ENCODE measurements at regions not wholly inside any gene's neighbourhood (a gene's known extent, or its start where the extent isn't known, plus 50 kb on each side); places are given as distances from the start of the nearest gene placed in this dataset.

DNA sequence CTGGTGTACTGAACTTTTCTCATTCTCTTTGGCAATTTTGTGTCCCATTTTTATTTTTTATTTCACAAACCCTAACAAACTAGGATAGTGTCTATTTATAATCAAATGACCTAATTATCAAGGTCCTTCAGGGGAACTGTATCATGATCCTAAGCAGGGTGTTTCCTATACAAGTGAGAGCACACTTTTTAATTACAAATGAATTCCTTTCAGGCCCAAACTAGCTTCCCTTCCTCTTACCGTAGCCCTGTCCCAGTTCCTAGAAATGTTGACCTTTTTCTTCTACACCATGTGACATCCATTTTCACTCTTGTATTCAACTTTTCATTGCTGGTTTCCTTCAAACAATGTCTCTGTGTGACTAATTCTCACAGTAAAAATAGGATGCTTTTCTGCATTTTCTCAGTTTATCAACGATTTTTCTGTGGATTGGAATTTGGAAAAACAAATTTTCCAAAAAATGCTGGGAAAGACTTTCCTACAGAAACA lies 411.4 kb downstream of the CCDC91 start:
- no peak for DNase-seq

DNA sequence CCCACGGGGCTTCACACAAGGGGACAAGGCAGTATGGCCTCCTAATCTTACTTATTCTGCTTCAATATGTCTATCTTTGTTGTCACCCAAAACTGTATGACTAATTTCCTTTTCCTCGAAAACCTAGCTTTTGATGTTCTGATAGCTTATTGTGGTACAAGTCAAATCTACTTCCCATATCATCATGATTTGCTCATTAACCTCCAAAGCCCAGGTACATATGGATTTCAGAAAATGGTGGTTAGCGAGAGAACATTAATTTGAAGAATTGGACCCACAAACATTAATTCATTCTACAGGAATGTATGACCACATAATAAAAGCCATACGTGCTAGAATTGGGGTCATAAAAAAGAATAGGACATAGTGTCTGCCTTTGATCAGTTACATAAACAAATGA lies 412.5 kb downstream of the CCDC91 start:
- no peak for DNase-seq

DNA sequence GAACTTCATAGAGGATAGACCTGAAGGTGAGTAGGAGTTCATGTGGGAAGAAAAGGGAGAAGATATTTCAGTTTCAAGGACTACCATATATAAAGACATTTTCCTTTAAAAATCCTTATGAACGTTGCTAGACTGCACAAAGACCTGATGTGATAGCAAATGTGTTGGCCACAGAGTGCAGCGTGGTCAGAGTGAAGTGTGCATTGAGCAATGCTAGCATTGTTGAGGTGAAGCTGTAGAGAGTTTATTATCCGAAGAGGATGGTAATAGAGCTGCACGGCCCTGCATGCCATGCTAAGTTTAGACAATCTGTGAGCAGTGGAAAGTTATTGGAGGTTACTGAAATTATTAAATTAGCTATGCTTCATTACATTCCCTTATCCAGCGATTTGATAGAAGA lies 413.0 kb downstream of the CCDC91 start:
- DNase-seq, result no peak

DNA sequence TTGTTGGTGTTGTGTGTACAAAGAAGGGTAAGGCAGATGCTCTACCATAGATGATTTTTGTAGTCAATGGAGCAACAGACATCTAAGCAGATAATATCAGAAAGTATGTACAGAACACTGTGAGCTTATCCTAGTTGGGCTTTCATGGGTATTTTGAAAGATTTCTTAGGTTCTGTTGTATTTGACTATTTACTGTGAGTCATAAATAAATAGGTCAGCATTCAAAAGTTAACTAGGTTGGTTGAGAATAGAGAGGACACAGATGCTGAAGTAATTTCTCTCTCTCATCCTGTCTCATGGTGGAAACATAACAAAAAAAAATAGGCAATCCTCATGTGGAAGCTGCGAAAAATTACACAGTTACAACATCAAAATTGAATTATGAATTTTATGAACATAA lies 413.5 kb downstream of the CCDC91 start:
- no peak for DNase-seq

DNA sequence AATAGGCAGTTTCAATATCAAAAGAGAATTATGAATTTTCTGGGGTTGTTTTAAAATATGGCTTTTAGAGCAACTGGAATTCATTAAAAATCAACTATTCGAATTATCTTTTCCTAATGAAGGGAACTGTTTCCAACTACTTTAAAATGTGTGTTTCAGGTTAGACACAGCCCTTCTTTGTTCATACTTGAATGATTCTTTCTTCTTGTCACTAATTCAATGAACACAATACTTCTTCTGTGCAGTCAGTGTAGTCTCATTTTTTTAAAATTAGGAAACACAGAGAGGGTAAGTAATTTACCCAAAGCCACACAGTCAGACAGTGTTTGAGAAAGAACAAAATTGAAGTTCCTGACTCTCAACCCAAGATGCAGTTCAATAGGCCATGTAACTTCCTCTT lies 414.0 kb downstream of the CCDC91 start:
- no peak for DNase-seq

DNA sequence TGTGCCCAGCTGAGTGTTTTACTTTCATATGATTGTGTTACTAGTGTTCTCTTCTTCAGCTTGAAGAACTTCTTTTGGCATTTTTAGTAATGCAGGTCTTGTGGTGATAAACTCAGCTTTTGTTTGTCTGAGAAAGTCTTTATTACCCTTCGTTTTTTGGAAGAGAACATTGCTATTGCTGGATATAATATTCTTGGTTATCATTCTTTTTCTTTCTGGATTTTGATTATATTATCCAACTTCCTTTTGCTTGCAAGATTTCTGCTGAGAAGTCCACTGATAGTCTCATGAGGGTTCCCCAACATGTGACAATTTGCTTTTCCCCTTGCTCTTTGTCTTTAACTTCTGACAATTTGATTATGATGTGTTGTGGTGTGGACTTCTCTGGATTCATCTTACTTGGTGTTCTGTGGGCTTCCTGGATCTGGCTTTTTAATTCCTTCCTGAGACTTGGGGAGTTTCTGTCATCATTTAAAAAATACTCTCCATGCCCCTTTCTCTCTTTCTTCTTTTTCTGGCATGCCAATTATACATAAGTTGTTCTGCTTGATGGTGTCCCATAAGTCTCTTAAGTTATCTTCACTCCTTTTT lies 416.8 kb downstream of the CCDC91 start:
- no peak for DNase-seq

DNA sequence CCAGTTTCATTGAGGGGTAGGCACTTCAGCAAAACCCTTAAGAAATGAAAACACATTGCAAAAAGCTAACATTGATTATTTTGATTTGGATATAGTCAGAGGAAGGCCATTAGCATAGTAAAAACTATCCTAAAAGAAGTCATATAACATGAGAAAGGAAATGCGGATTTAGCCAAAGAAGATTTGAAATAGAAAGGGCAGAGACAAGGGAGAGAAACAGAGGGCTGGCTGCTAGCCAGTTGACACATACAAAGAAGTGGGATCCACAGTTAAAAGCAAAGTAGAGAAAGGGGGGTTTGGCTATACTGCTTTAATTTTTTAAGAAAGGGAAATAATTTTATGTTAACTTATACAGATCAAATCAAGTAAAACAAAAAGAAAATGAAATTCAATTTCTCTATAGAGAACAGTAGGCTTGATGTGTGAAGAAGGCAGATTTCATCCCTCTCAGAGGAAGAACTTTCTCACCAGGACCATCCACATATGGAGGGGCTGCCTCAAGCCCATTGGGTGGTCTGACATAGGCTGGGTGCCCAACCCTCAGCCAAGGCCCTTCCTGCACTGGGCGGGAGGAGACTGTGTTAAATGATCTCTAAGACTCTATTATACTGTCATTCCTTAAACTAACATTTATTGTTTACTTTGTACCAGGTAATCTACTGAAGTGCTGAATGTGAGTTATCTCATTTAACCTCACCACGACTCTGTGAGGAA lies 420.3 kb downstream of the CCDC91 start:
- DNase-seq, result no peak

DNA sequence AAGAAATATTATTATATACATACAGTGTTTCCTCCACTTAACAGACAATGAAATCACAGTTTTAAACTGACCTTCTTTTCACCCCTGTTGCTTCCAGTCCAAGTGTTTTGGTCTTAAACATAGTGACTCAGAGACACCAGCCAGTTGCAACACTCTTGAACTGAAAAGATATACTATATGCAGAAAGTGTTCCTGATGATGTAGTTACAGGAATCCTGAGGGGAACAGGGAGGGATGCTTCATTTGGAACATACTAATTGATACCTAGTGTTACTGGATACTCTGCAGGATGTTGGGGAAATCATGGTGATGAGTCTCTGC lies 420.8 kb downstream of the CCDC91 start:
- no peak for DNase-seq

DNA sequence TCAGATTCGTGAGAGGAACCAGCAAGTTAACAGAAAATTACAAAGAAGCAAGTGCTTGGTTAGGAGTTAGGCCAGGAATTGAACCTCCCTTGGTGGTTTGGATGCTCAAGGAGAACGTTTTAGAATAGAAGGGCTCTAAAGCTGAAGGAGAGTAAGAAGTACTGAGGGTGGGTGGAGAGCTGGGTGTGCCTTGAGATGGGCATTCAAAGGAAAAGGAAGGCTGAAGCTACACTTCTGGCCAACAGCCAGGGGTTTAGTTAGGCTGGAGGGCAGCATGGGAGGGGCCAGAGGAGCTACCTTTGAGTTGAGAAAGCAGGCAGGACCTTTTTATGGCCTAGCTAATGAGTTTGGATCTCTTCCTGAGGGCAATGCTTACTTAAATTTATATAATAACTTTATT lies 421.2 kb downstream of the CCDC91 start:
- no peak for DNase-seq

DNA sequence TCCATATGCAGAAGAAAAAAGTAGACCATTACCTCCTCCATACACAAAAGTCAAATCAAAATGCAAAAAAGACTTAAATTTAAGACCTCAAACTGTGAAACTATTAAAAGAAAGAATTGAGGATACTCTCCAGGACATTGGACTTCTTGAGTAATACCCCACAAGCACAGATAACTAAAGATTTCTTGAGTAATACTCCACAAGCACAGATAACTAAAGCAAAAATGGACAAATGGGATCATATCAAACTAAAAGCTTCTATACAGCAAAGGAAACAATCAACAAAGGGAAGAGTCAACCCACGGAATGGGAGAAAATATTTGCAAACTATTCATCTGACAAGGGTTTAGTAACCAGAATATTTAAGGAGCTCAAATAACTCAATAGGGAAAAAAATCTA lies 427.9 kb downstream of the CCDC91 start:
- no peak for DNase-seq

DNA sequence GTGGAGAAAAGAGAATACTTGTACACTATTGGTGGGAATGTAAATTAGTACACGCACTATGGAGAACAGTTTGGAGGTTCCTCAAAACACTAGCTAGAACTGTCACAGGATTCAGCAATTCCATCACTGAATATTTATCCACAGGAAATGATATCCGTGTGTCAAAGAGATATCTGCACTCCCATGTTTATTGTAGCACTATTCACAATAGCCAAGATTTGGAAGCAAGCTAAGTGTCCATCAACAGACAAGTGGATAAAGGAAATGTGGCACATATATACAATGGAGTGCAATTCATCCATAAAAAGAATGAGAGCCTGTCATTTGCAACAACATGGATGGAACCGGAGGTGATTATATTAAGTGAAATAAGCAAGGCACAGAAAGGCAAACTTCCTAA lies 428.5 kb downstream of the CCDC91 start:
- DNase-seq, result no peak

DNA sequence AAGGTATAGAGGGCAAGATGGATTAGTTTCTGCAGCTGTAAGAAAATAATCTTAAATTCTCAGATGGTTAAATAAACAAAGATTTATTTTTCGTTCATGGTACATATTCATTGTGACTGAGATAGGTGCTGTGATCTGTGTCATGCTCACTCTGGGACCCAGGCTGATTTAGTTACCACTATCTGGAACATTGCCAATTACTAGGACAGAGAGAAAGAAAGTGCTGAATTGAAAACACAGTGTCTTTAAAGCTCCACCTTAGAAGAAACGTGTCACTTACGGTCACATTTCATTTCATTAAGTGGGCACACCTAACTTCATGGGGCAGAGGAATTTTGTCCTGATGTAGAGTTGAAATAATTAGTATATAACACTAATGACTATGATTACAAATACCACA lies 430.0 kb downstream of the CCDC91 start:
- DNase-seq, result no peak

DNA sequence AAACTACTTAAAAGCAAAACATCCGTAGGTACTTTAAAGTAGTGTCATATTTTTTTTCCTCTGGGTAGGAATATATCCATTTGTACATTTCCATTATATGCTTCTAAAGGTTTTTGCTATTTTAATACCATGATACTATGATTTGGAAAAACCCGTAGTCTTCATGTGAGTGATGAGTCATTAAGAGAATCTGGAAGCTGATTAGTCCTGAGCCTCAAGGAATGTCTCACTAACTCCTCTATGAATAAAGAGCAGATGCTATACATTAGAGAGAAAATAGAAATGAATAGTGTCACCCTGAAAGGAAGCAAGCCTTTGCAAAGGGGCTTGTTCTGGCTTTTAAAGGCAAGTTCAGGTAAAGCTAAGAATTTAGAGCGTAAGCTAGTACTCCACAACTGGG lies 432.1 kb downstream of the CCDC91 start:
- no peak for DNase-seq

DNA sequence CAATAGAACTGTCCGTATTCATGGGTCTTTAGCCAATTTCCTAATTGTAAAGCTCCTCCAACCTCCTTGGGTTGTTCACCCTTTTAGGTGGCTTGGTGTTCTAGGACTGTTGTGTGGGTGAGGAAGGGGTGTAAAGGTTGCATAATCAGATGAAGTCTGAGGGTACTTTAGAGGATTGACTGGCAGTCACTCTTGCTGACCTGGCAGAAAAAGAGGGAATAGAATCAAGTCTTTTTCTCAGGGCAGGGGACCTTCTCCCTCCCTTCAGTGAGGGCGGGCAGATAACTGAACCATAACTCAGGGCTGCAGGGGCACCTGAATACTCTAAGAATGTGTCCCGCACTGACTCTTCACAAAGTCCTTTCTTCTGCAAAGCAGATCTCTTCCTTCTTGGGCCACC lies 436.2 kb downstream of the CCDC91 start:
- DNase-seq, result no peak

DNA sequence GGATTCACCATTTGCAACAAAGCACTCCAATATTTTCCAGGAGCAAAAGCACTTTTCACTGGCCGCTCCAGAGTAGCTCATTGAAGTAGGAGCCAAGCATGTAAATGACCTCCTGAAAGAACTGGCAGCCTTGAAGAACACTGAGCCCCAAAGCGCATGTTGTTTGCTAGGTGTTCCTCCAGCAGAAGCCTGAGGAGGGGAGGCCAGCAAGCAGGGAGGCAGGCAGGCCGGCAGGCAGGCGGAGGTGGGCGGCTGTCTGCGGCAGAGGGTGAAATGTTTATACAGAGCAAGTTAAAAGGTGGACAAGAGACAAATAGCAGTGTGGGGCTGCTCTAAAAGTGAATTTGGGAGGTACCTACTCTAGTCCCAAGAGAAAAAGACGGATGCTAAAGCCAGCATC lies 439.4 kb downstream of the CCDC91 start:
- DNase-seq, result no peak

DNA sequence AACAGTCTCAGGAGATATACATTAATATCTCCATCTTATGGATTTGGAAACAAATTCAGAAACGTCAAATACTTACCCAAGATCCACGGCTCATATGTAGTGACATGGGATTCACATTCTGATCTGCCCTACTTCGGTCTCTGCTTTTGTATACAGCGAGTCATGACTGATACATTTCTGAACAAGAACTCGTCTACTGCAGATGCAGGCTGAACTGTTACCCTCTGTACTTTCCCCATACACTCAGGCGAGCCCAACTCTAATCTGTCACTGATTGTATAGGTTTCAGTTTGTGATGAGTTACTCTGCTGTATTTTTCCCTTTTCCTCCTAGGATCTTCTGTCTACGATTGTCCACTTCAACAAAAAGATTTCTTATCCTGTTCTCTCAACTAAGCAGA lies 441.6 kb downstream of the CCDC91 start:
- no peak for DNase-seq

DNA sequence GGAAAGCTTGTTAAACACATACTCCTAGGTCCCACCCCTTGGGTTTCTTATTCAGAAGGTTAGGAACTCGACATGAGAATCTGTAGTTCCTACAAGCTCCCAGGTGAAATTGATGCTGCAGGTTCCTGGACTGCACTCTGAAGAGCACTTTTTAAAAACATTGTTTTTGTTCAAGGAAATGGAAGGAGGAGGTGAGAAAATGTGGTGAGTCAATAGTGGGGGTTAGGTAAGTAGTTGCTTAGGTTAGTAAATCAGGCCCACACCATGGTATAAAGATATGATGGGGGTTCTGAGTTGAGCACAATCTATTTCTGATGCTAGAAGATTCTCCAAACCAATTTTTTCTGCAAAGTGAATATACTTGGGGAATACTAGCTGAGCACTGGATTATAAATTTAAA lies 450.3 kb downstream of the CCDC91 start:
- DNase-seq, result no peak

DNA sequence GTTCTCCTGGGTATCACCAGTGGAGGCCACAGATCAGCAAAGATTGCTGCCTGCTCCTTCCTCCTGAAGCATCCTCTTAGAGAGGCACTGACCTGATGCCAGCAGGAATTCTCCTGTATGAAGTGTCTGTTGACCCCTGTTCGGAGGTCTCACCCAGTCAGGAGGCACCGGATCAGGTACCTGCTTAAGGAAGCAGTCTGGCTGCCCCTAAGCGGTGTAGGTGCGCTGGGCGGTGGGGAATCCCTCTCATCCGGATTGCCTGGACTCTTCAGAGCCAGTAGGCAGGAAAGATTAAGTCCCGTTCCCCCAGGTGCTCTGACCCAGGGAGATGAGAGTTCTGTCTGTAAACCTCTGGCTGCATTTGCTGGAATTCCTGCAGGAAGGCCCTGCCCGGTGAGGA lies 455.2 kb downstream of the CCDC91 start:
- DNase-seq, result no peak

DNA sequence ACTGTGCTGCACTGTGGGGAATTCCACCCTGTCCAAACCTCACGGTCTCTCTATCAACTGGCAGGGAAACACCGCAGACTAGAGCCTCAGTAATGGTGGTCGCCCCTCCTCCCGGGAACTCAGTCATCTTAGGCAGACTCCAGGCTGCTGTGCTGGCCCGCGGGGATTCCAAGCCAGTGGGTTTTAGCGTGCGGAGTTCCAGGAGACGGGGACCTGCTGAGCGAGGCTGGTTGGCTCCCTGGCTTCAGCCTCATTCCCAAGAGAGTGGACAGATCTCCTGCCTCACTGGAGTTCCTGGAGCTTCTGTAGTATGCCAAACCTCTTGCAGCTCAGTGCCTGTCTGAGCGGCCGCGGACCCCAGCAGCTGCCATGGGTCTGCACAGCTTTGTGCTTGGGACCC lies 455.6 kb downstream of the CCDC91 start:
- no peak for DNase-seq

DNA sequence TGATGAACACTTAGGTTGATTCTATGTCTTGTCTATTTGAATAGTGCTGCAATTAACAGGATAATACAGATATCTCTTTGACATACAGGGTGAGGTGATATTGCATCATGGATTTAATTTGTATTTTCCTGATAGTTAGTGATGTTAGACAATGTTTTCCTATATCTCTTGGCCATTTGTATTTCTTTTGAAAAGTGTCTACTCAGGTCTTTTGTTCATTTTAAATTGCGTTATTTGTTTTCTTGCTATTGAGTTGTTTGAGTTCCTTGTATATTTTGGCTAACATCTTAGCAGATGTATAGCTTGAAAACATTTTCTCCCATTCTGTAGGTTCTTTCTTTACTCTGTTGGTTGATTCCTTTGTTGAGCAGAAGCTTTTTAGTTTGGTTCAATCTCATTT lies 460.6 kb downstream of the CCDC91 start:
- DNase-seq, result no peak

DNA sequence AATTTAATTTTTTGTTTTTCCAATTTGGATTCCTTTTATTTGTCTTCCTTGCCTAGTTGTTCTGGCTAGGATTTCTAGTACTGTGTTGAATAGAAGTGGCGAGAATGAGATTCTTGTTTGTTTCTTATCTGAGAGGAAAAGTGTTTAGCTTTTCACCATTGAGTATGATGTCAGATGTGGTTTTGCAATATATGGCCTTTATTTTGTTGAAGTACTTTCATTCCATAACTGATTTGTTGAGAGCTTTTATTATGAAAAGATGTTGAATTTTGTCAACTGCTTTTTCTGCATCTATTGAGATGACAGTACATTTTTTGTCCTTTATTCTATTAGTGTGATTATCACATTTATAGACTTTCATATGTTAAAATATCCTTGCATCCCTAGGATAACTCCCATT lies 462.0 kb downstream of the CCDC91 start:
- no peak for DNase-seq

DNA sequence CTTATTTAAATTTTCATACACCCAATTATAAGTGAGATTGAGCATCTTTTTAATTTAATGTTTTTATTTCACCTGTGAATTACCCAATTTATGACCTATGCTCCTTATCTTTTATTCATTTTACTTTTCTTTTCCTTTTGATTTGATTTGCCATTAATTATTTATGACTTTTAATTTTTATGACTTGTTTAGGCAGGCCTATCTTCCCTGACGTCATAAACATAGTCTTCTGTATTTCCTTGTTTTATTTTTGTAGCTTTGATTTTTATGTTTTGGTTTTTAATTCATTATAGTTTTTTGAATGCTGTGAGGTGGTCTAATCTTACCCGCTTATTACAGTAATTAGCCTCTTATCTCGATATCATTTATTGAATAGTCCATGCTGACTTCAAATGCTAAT lies 467.1 kb upstream of the FAR2 start:
- no peak for DNase-seq

DNA sequence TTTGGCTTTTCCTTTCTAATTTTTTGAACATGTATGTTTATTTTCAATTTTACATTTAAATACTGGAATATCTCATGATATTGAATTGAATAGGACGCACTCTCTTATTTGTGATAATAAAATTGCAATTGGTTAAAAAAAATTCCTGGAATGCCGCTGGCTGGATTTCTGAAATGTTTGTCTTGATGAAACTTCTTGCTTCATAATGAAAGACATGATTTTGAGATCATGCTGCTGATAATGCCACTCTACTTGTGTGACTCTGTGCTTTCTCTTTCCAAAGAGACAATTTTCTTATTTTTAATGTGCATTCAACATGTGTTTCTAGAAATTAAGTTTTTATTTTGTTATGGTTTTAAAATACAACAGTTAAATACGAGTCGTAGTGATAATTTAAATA lies 465.7 kb upstream of the FAR2 start:
- no peak for DNase-seq

DNA sequence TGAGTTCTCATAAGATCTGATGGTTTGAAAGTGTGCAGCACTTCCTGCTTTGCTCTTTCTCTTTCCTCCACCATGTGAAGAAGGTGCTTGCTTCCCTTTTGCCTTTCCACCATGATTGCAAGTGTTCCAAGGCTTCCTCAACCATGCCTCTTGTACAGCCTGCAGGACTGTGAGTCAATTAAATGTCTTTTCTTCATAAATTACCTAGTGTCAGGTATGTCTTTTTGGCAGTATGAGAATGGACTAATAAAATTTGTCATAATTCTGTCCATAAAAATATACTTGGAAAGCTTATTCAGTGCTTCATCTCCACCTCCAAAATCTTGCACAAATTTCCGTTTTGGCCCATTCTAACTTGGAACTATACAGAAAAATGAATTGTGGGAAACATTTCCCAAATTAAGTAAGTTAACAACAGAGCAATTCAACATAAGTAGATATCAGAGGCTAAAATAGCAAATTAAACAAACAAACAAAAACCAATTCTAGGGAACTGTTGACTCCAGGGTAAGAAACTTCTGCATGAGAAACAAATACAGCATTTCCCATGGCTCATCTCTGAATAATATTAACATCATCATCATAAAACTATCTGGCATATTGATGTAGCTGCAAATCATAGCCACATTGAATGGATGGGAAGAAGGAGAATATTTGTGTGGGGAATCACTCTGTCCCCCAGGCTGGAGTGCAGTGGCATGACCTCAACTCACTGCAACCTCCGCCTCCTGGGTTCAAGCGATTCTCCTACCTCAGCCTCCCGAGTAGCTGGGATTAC lies 459.5 kb upstream of the FAR2 start:
- no peak for DNase-seq
